CD14-positive monocyte (primary cell): ENCODE measurements at regions not wholly inside any gene's neighbourhood (a gene's known extent, or its start where the extent isn't known, plus 50 kb on each side); places are given as distances from the start of the nearest gene placed in this dataset.

ENCODE experiments used
- DNase-seq, 3 donors: peaks; one replicate each; pipeline ENCODE4 v3.0.0-alpha.2; 2011 to 2022
- H2AFZ ChIP-seq: 2 replicates; pipeline ENCODE4 v1.6.0; 2012; ENCODE audit warnings: mild to moderate bottlenecking, low read depth, low read length, inconsistent platforms; ENCODE audit not compliant: insufficient read depth, poor library complexity, severe bottlenecking
- H3K27ac ChIP-seq, 2 donors: 1 replicate in 1 of 2; 2 replicates in 1 of 2; pipeline ENCODE4 v1.5.1; 2012 to 2013; ENCODE audit warnings: low read length in 2 of 2, control low read depth in 1 of 2, inconsistent platforms in 1 of 2, low read depth in 1 of 2, mild to moderate bottlenecking in 1 of 2
- H3K27me3 ChIP-seq, 2 donors: one replicate each; pipeline versions ENCODE4 v1.6.0 to v1.6.1; 2011 to 2013; ENCODE audit warnings: low read length in 2 of 2; ENCODE audit not compliant: control insufficient read depth in 2 of 2, insufficient read depth in 2 of 2
- H3K36me3 ChIP-seq, 2 donors: replicated peaks in 1 of 2; 1 replicate in 1 of 2; 2 replicates in 1 of 2; pipeline versions ENCODE4 v1.5.1 to v1.6.1; 2012 to 2013; ENCODE audit warnings: low read length in 2 of 2, control low read depth in 1 of 2, inconsistent platforms in 1 of 2, mild to moderate bottlenecking in 1 of 2; ENCODE audit not compliant: insufficient read depth in 2 of 2, control insufficient read depth in 1 of 2
- H3K4me1 ChIP-seq, 2 donors: 1 replicate in 1 of 2; 2 replicates in 1 of 2; pipeline versions ENCODE4 v1.5.1 to v1.6.1; 2012 to 2013; ENCODE audit warnings: low read length in 2 of 2, control low read depth in 1 of 2, inconsistent platforms in 1 of 2, mild to moderate bottlenecking in 1 of 2, moderate library complexity in 1 of 2; ENCODE audit not compliant: insufficient read depth in 2 of 2, control insufficient read depth in 1 of 2
- H3K4me2 ChIP-seq: replicated peaks from 2 replicates; pipeline ENCODE3; 2012; ENCODE audit warnings: low read length, moderate library complexity, mild to moderate bottlenecking; ENCODE audit not compliant: poor library complexity, severe bottlenecking; ENCODE audit errors: extremely low read depth
- H3K4me3 ChIP-seq, 3 experiments: fragments of 200-600 bp in 1 of 3; sonication (generic) in 1 of 3; replicated peaks in 1 of 3; 1 replicate in 2 of 3; 2 replicates in 1 of 3; pipeline ENCODE4 v1.5.1; 2011 to 2013; ENCODE audit warnings: low read length in 3 of 3, mild to moderate bottlenecking in 3 of 3, control low read depth in 2 of 3, low read depth in 2 of 3, inconsistent platforms in 1 of 3, moderate library complexity in 1 of 3
- H3K79me2 ChIP-seq: 2 replicates; pipeline ENCODE4 v1.6.0; 2012; ENCODE audit warnings: mild to moderate bottlenecking, control low read depth, inconsistent platforms, low read length, moderate library complexity; ENCODE audit not compliant: insufficient read depth
- H3K9ac ChIP-seq: 2 replicates; pipeline ENCODE4 v1.6.0; 2017; ENCODE audit warnings: low read length, mild to moderate bottlenecking; ENCODE audit not compliant: insufficient read depth, poor library complexity, severe bottlenecking
- H3K9me3 ChIP-seq, 2 donors: replicated peaks in 1 of 2; 1 replicate in 1 of 2; 2 replicates in 1 of 2; pipeline versions ENCODE4 v1.5.1 to v1.6.1; 2012 to 2013; ENCODE audit warnings: low read length in 2 of 2, control low read depth in 1 of 2; ENCODE audit not compliant: control insufficient read depth in 1 of 2, insufficient read depth in 1 of 2
- H4K20me1 ChIP-seq: 2 replicates; pipeline ENCODE4 v1.6.0; 2012; ENCODE audit warnings: mild to moderate bottlenecking, low read length, control low read depth, moderate library complexity; ENCODE audit not compliant: insufficient read depth
- H3K27ac Mint-ChIP-seq, 7 donors: one replicate each; pipeline ENCODE4 v1.8.0; 2020; ENCODE audit warnings: mild to moderate bottlenecking in 7 of 7, mixed read lengths in 7 of 7, moderate library complexity in 6 of 7, inconsistent platforms in 2 of 7
- H3K27me3 Mint-ChIP-seq, 3 donors: one replicate each; pipeline ENCODE4 v1.8.0; 2021 to 2022; ENCODE audit warnings: low read depth in 3 of 3, mild to moderate bottlenecking in 3 of 3, mixed read lengths in 3 of 3, moderate library complexity in 3 of 3, inconsistent platforms in 1 of 3
- H3K36me3 Mint-ChIP-seq, 2 donors: one replicate each; pipeline ENCODE4 v1.8.0; 2020; ENCODE audit warnings: mixed read lengths in 2 of 2, inconsistent platforms in 1 of 2, mild to moderate bottlenecking in 1 of 2
- H3K4me1 Mint-ChIP-seq: one replicate; pipeline ENCODE4 v1.8.0; 2020; ENCODE audit warnings: mild to moderate bottlenecking, mixed read lengths
- H3K4me3 Mint-ChIP-seq, 2 donors: one replicate each; pipeline ENCODE4 v1.8.0; 2020; ENCODE audit warnings: mild to moderate bottlenecking in 2 of 2, mixed read lengths in 2 of 2, moderate library complexity in 1 of 2
- H3K9me3 Mint-ChIP-seq, 7 donors: one replicate each; pipeline ENCODE4 v1.8.0; 2020 to 2022; ENCODE audit warnings: mixed read lengths in 7 of 7, mild to moderate bottlenecking in 6 of 7, moderate library complexity in 6 of 7, inconsistent platforms in 2 of 7
- WGBS: methylation state at CpG from one replicate; pipeline ENCODE4 v1.1.5; 2013; ENCODE audit warnings: missing lambda C conversion rate; ENCODE audit not compliant: insufficient coverage; 5-methylcytosine and 5-hydroxymethylcytosine counted together
- intact Hi-C, 2 donors: fragments of 100-400 bp; cut with micrococcal nuclease; formaldehyde crosslinking; loops; one replicate each; pipeline versions ENCODE4 v1.15.0 to v1.15.1; 2023
- TF ChIP-seq, protein P1 (sequence below): fragments of 200-600 bp; IDR thresholded peaks from one replicate; pipeline ENCODE4 v1.8.0; 2022; ENCODE audit warnings: antibody characterized with exemption, mild to moderate bottlenecking

DNA sequence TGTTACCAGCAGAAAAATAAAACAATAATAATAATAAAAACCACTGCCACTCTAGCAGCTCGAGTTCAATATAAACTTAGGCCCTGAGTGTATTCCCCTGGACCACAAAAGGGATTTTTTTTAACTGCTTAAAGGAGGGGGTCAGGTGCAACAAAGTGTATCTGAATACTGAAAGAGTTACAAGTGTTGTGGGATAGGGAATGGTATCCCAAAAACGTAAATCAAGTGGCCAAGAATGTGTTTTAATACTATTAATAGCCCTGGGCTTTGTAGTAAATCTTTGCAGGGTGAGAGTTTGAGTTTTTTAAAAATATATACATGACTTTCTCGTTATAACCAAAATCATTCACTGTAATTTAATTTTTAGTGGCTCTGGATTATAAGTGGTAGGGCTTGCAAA, 860.1 kb upstream of the INTU start:
- no peak overlapping the region for H3K9ac ChIP-seq

DNA sequence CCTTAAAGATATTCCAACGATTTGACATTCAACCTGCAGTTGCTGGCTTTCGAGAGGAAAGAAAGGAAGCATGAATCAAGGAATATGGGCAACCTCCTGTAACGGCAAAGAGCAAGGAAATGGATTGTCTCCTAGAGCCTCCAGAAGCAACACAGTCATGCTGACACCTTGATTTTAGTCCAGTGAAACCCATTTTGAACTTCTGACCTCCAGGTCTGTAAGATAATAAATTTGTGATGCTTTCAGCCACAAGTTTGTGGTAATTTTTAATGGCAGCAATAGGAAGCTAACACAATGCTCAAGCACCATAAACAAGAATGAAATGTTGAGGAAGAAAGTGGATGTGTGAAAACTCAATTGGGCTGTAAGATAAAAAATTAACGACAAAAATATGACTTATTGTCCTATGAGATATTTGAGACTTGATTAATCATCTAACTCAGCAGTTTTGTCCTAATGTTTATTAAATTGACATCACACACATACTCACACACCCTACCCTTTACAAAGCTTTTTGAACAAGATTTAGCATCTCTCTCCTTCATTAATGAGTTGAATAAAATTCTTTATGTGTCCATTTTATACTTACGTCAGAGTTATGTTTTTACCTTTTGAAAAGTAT, 857.2 kb upstream of the INTU start:
- H3K36me3 ChIP-seq = no peaks in the 10 kb centered on the region
- H3K4me1 ChIP-seq = no peaks in the 10 kb centered on the region
- no peaks in the 10 kb centered on the region for H3K27me3 ChIP-seq
- H2AFZ ChIP-seq = no peak overlapping the region
- intact Hi-C loops = no loop called here
- Mint-ChIP-seq H3K9me3 (peaks cover 4 to 18% (median 8%) of the 10 kb centered on the region in 7 donors), H3K27ac (no peak overlapping the region), H3K4me3 (no peak overlapping the region), H3K4me1 (no peaks in the 10 kb centered on the region), H3K36me3 (no peaks in the 10 kb centered on the region), H3K27me3 (no peaks in the 10 kb centered on the region)
- peaks cover 4 to 12% of the 10 kb centered on the region in 2 donors for H3K9me3 ChIP-seq
- H4K20me1 ChIP-seq = no peaks in the 10 kb centered on the region
- H3K79me2 ChIP-seq = no peaks in the 10 kb centered on the region
- no peak for DNase-seq
- no peak overlapping the region for H3K9ac ChIP-seq
- TF ChIP-seq, protein P1, sequence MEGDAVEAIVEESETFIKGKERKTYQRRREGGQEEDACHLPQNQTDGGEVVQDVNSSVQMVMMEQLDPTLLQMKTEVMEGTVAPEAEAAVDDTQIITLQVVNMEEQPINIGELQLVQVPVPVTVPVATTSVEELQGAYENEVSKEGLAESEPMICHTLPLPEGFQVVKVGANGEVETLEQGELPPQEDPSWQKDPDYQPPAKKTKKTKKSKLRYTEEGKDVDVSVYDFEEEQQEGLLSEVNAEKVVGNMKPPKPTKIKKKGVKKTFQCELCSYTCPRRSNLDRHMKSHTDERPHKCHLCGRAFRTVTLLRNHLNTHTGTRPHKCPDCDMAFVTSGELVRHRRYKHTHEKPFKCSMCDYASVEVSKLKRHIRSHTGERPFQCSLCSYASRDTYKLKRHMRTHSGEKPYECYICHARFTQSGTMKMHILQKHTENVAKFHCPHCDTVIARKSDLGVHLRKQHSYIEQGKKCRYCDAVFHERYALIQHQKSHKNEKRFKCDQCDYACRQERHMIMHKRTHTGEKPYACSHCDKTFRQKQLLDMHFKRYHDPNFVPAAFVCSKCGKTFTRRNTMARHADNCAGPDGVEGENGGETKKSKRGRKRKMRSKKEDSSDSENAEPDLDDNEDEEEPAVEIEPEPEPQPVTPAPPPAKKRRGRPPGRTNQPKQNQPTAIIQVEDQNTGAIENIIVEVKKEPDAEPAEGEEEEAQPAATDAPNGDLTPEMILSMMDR = no peak
- no peak overlapping the region for H3K4me2 ChIP-seq
- H3K27ac ChIP-seq = no peak overlapping the region
- H3K4me3 ChIP-seq = no peak overlapping the region
- WGBS = 79% methylated on average over 3 of the region's 5 CpGs

More for the DNA sequence above, 860.1 kb upstream of the INTU start:
- no CpG with 5 or more reads among the region's 3 CpGs for WGBS
- no peak for DNase-seq
- intact Hi-C loops = no loop called here
- Mint-ChIP-seq H3K4me1 (no peaks in the 10 kb centered on the region), H3K36me3 (no peaks in the 10 kb centered on the region), H3K27me3 (no peaks in the 10 kb centered on the region), H3K4me3 (no peak overlapping the region), H3K9me3 (peaks cover 6 to 16% (median 9%) of the 10 kb centered on the region in 7 donors), H3K27ac (no peak overlapping the region)
- H2AFZ ChIP-seq = no peak overlapping the region
- H3K4me3 ChIP-seq = no peak overlapping the region
- no peak overlapping the region for H3K4me2 ChIP-seq
- TF ChIP-seq, protein P1 = no peak
- no peak overlapping the region for H3K27ac ChIP-seq
- H3K27me3 ChIP-seq = no peaks in the 10 kb centered on the region
- no peaks in the 10 kb centered on the region for H4K20me1 ChIP-seq
- no peaks in the 10 kb centered on the region for H3K79me2 ChIP-seq
- H3K36me3 ChIP-seq = no peaks in the 10 kb centered on the region
- no peaks in the 10 kb centered on the region for H3K4me1 ChIP-seq
- H3K9me3 ChIP-seq = peaks cover 0 to 10% of the 10 kb centered on the region in 2 donors
